GM18519 (cell line): ENCODE measurements at regions not wholly inside any gene's neighbourhood (a gene's known extent, or its start where the extent isn't known, plus 50 kb on each side); places are given as distances from the start of the nearest gene placed in this dataset.
"Not testable (repeated sequence)": the region's sequence is repeated elsewhere in the genome, so short reads cannot be mapped to it uniquely, and the experiment has no call there.

Source experiments
- ATAC-seq: cut with Tn5 transposase; IDR thresholded peaks from one replicate; pipeline ENCODE4 v1.9.1; 2021; ENCODE audit warnings: mild to moderate bottlenecking, moderate library complexity; ENCODE audit not compliant: unreplicated experiment, low FRiP score

DNA sequence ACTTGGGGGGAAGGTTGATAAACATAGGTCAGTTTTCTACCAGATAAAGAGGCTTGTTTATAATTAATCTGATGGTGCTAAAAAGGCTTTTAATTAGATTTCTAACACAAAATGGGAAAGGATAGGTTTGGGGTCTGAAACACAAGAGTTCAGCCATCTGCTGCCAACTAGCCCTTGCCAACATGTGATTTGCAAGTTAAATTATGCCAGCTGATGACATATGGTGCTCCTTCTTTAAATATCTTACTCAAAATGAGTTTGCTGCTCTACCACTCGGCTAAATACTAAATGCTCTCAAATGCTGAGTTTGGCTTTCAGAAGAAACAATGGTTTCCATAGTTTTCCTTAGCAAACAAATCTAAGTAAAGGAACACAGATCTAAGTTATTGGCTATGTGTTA lies 557.8 kb upstream of the CCDC54 start:
- no peak for ATAC-seq

DNA sequence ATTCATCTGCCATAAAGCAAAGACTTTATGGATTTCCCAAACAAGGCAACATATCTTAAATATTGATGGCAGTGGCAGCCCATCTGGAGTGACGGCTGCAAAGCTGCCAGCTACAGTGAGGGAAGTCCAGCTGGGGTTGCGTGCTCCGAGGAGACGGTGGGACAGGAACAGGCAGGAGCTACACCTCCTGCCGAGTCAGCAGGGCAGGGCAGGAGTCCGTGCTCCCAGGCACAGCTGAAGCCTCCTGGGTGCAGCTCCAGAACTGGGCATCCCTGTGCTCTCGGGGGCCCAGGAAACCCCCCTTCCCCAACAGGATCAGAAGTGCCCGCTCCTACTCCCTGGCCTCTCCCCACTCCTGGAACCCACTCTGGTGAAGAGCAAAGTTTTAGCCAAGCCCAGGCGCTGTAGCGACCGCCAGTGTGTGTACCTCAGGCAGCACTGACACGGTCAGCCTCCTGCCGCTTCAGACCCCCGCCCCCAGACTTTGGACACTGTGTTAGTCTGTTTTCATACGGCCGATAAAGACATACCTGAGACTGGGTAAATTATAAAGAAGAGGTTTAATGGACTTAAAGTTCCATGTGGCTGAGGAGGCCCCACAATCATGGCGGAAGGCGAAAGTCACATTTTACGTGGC lies 556.4 kb upstream of the CCDC54 start:
- no peak for ATAC-seq

- no peak for ATAC-seq
Measured at GRCh38 chr3:106821801-106822200, 555.4 kb upstream of the CCDC54 start.

DNA sequence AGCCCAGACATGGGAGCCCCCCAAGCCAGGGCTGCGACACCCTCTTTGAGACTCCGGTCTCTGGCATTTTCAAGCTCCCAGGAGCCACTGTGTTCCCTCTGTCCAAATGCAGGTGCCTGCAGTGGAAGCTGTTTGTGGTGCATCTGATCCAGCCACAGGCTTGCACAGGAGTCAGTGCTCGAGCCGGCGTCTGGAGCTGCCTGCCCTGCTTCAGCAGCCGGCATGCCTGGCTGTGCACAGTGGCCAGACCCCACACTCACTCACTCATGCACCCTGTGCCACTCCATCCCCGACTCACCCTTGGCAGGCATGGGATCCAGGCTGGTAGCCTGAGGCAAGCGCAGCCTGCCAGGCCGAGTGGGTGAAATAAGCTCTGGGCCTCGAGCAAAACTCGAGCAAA lies 555.0 kb upstream of the CCDC54 start:
- no peak for ATAC-seq

DNA sequence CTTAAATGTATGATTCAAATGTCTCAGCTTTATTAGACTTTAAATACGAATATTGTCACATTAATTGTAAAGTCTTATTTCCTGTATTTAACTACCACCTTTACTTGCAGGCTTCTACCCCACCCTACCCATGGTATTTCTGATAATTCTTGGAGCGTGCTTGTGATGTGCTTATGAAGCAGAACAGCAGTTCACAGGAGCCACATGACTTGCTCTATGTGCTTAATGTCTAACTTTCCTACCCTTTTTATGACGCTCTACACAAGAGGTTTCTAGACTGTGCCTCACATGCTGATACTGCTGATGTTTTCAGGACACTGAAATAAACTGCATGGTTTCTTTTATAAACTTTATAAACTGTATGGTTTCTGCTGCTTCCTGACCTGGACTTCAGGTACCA lies 553.5 kb upstream of the CCDC54 start:
- no peak for ATAC-seq

DNA sequence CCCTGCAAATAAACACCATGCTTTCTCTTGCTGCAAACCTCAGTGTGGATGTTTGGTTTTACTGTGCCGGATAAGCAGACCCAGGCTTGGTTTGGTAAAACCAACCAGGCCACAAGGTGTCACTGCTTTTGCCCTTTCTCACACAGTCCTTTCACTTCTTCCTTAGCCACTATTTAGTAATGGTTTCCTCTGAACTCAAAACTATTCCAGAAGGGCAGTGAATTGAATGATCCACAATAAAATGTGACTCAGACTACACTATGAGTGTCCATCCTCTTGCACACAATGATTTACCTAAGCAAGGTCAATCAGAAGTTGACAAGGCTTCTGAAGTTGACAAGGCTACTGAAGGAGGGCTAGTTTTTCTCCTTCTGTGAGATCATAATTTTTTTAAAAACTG lies 552.4 kb upstream of the CCDC54 start:
- ATAC-seq = no peak

DNA sequence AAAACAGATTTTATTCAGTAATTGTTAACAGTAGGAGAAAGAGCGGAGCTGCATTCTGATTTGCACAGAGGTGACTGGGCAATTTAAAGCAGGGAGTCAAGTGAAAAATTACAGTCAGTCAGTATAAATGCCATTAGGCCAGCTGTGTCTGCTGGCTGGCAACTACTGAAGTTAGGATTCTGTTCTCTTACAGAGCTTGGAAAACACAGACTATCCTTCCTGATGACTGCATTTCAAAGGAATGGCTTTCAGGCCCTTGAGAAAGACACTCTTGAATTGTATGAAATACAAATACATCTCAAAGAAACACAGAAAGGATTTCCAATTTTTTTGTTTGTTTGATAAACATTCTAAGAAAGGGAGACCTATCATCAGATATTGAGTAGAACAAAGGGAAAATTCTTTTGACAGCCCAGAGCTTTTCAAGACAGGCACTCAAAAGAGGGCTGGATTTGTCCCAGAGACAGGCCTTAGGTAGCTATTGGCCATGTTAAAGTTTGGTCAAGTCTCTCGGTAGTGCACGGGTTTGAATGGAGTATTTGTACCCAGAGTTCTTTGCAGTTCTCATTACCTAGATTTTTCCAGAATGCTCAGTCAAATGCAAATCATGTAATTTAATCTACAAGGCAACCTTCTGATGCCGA lies 551.2 kb upstream of the CCDC54 start:
- no peak for ATAC-seq

DNA sequence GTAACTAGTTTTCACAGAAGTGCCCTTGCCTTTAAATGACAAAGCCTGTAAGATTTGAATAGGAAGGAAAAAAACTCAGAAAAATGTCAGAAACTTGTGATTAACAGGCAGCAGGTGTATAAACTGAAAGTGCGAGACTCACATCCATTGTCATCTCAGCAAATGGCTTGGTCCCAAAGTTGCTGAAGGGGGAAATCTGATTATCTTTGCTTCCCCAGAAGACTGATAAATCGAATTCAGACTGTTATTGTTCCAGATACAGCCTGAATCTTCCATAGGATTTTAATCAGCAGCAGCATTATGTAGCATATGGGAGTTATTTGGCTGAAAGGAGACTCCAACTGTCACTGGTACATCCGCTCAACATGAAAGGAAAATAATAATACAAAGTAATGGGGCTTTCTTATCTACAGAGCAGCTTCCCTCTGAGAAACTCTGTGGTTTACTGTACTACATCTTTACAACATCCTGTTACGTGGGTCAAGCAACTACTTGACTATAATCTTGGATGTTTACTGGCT lies 550.4 kb upstream of the CCDC54 start:
- peak; percentile 54 for ATAC-seq

GRCh38 chr3:106827515-106828213 lies 549.6 kb upstream of the CCDC54 start:
- no peak for ATAC-seq

- no peak for ATAC-seq
Measured at GRCh38 chr3:106829206-106829605, 548.0 kb upstream of the CCDC54 start.

DNA sequence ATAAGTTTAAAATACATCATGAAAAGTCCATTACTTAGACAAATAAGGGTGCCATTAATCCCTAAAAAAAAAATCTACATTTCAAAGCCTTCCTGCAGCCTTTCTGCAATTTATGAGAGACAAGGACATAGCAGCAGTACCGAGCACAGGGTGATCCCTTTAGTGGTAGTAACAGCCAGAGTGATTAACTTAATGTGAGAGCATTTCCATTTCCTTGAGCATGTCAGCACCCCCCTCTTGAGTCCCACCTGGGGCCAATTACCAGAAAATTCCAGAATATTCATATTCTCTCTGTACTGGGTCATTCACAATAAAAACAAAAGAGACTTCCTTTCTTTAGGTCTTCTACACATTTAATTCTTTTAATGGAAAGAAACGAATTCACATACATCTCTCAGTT lies 546.9 kb upstream of the CCDC54 start:
- no peak for ATAC-seq

DNA sequence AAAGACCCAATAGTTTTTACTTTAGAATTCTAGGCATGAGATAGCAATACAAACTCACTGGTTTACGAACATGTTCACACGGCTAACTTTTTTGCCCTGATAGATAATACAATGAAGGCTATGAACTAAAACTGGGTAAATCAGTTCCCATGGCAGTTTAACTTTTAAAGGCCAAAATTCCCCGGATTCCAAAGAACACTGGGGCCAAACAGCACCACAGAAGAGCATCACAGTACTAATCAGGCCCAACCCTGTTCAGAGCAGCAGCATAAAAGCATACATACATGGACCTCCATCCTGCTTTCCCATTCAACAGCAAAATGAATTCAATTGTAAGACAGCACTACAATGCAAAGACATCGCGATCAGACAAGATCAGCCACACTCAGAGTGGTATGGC lies 540.3 kb upstream of the CCDC54 start:
- no peak for ATAC-seq

DNA sequence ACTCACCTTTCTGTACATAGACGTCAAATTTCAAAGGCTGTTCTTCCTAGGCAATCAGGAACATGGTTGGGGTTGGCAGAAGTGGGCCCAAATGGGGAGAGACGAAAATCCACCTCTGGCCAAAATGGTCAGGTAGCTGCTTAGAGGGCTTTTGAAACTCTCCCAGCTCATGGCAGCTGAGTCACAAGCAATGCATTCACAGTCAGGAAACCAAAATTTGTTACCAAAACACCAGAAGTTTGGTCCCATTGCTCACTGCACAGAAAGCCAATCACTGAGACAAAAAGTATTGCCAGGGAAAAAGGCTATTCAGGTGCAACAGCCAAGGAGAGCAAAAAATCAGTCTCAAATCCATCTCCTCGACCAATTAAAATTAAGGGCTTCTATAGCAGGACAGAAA lies 539.6 kb upstream of the CCDC54 start:
- ATAC-seq = no peak

GRCh38 chr3:106839576-106840280 lies 537.5 kb upstream of the CCDC54 start:
- no peak for ATAC-seq

GRCh38 chr3:106840319-106840718 lies 536.9 kb upstream of the CCDC54 start:
- ATAC-seq = no peak

DNA sequence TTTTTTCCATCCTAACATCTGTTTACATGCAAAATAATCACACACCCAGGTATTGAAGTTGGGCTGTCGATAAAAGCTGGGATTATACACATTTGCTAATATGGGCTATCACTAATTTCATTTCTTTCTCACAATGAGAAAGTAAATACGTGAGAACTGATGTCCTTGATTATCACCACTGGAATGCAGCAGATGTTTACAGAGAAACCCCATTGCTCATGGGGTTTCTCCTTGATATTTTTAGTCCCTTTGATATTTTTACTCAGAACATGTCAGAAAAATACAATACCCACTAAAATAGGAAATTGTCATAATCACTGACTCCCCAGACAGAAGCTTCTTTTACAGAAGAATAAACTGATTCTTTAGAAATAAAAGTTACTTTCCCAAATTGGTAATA lies 535.1 kb upstream of the CCDC54 start:
- no peak for ATAC-seq

DNA sequence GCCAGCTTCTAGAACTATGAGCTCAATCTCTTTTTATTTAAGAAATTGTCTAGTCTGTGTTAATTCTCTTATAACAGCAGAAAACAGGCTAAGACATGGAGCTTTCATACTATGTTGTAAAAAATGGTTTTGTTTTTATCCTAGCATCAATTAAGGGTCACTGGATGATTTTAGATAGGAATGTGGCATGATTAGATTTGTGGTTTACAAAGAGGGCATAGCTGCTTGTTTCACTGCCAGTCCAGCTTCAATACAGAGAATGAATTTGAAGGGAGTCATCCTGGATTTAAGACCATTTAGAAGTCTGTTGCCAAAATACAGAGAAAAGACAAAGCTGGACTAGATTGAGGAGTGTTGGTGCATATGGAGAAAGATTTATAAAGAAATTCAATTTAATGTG lies 532.6 kb upstream of the CCDC54 start:
- no peak for ATAC-seq

- ATAC-seq = no peak
Measured at GRCh38 chr3:106848099-106848498, 529.1 kb upstream of the CCDC54 start.

- no peak for ATAC-seq
Measured at GRCh38 chr3:106850437-106850836, 526.8 kb upstream of the CCDC54 start.

DNA sequence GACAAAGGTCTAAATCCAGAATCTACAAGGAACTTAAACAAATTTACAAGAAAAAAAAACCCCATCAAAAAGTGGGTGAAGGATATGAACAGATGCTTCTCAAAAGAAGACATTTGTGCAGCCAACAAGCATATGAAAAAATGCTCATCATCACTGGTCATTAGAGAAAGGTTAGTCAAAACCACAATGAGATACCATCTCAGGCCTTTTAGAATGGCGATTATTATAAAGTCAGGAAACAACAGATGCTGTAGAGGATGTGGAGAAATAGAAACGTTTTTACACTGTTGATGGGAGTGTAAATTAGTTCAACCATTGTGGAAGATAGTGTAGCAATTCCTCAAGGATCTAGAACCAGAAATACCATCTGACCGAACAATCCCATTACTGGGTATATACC lies 518.9 kb upstream of the CCDC54 start:
- not testable (repeated sequence) for ATAC-seq

DNA sequence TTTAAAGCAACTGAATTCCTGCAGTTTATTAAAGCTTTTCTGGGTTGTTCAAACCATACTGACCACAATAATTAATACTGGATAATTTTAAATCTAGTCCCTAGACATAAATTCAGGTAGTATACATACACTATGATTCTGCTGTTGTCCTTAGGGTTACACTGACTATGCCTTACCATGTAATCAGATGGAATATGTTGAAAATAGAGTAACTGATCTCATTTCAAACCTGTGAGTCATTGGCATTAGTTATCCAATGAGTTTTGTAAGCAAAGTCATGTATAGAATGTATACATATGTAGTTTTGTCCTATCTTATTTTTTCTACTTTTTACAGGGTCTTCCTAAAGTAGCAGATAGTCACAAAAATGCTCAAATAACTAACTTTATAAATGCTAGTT lies 517.1 kb upstream of the CCDC54 start:
- no peak for ATAC-seq
